ENCODE measurements at regions not wholly inside any gene's neighbourhood (a gene's known extent, or its start where the extent isn't known, plus 50 kb on each side); places are given as distances from the start of the nearest gene placed in this dataset.

- TF ChIP-seq ZNF449 (CRISPR knock-in tag; IDR thresholded peaks at IDR 0.05) (no peak), ARHGAP35 (IDR thresholded peaks at IDR 0.05; ENCODE audit: partially characterized antibody) (no peak), TAF1 (IDR thresholded peaks at IDR 0.05; ENCODE audit: control insufficient read depth, extremely low read depth, insufficient read depth, low read length, severe bottlenecking) (no peak), HDAC1 (IDR thresholded peaks at IDR 0.05) (no peak), SETDB1 (IDR thresholded peaks at IDR 0.05; ENCODE audit: low read length) (no peak), SPI1 (IDR thresholded peaks at IDR 0.05; ENCODE audit: borderline replicate concordance, low read depth, low read length) (no peak), KAT8 (IDR thresholded peaks at IDR 0.05; ENCODE audit: low read depth) (no peak), BMI1 (IDR thresholded peaks at IDR 0.05; ENCODE audit: low read length) (no peak), FOXJ3 (CRISPR knock-in tag; IDR thresholded peaks at IDR 0.05) (no peak), SMARCA4 (IDR thresholded peaks at IDR 0.05) (no peak), SRSF9 (IDR thresholded peaks at IDR 0.05; ENCODE audit: borderline replicate concordance, low read depth, low read length) (no peak)
- TF ChIP-seq, protein P1, sequence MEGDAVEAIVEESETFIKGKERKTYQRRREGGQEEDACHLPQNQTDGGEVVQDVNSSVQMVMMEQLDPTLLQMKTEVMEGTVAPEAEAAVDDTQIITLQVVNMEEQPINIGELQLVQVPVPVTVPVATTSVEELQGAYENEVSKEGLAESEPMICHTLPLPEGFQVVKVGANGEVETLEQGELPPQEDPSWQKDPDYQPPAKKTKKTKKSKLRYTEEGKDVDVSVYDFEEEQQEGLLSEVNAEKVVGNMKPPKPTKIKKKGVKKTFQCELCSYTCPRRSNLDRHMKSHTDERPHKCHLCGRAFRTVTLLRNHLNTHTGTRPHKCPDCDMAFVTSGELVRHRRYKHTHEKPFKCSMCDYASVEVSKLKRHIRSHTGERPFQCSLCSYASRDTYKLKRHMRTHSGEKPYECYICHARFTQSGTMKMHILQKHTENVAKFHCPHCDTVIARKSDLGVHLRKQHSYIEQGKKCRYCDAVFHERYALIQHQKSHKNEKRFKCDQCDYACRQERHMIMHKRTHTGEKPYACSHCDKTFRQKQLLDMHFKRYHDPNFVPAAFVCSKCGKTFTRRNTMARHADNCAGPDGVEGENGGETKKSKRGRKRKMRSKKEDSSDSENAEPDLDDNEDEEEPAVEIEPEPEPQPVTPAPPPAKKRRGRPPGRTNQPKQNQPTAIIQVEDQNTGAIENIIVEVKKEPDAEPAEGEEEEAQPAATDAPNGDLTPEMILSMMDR (IDR thresholded peaks at IDR 0.05 in 2 of 3, conservative IDR thresholded peaks at IDR 0.05 in 1 of 3; ENCODE audit: insufficient read depth in 2 of 3, low read depth in 1 of 3, low read length in 3 of 3): no peak
- TF ChIP-seq, protein P2, sequence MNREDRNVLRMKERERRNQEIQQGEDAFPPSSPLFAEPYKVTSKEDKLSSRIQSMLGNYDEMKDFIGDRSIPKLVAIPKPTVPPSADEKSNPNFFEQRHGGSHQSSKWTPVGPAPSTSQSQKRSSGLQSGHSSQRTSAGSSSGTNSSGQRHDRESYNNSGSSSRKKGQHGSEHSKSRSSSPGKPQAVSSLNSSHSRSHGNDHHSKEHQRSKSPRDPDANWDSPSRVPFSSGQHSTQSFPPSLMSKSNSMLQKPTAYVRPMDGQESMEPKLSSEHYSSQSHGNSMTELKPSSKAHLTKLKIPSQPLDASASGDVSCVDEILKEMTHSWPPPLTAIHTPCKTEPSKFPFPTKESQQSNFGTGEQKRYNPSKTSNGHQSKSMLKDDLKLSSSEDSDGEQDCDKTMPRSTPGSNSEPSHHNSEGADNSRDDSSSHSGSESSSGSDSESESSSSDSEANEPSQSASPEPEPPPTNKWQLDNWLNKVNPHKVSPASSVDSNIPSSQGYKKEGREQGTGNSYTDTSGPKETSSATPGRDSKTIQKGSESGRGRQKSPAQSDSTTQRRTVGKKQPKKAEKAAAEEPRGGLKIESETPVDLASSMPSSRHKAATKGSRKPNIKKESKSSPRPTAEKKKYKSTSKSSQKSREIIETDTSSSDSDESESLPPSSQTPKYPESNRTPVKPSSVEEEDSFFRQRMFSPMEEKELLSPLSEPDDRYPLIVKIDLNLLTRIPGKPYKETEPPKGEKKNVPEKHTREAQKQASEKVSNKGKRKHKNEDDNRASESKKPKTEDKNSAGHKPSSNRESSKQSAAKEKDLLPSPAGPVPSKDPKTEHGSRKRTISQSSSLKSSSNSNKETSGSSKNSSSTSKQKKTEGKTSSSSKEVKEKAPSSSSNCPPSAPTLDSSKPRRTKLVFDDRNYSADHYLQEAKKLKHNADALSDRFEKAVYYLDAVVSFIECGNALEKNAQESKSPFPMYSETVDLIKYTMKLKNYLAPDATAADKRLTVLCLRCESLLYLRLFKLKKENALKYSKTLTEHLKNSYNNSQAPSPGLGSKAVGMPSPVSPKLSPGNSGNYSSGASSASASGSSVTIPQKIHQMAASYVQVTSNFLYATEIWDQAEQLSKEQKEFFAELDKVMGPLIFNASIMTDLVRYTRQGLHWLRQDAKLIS (CRISPR knock-in tag; IDR thresholded peaks at IDR 0.05): no peak
- TF ChIP-seq, protein P3, sequence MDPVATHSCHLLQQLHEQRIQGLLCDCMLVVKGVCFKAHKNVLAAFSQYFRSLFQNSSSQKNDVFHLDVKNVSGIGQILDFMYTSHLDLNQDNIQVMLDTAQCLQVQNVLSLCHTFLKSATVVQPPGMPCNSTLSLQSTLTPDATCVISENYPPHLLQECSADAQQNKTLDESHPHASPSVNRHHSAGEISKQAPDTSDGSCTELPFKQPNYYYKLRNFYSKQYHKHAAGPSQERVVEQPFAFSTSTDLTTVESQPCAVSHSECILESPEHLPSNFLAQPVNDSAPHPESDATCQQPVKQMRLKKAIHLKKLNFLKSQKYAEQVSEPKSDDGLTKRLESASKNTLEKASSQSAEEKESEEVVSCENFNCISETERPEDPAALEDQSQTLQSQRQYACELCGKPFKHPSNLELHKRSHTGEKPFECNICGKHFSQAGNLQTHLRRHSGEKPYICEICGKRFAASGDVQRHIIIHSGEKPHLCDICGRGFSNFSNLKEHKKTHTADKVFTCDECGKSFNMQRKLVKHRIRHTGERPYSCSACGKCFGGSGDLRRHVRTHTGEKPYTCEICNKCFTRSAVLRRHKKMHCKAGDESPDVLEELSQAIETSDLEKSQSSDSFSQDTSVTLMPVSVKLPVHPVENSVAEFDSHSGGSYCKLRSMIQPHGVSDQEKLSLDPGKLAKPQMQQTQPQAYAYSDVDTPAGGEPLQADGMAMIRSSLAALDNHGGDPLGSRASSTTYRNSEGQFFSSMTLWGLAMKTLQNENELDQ (CRISPR knock-in tag; IDR thresholded peaks at IDR 0.05; ENCODE audit: borderline replicate concordance): no peak
These were observed 176.6 kb upstream of the TAB2 start for GRCh38 chr6:149140910-149141290.
